ENCODE measurements at regions not wholly inside any gene's neighbourhood (a gene's known extent, or its start where the extent isn't known, plus 50 kb on each side); places are given as distances from the start of the nearest gene placed in this dataset.

DNA sequence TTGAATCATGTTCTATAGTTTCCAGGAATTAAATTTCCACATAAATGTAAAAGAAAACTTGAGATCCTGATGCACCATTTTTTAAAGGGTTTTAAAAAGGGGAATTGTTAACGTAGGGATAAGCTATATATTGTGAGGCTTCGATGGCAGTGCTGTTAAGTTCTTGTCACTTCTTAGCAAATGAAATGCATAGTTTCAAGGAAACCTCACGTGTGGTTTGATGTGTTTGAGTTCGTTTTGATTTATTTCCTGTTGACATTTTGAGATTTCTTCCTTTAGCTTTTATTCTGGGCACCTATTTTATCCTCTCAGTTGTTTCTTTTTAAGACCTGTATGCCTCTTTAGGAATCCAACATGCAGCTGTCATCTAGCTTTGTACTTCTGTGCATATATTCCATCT is 301.0 kb downstream of the DOCK8 start:
- Mint-ChIP-seq H3K27ac (no peak overlapping the region), H3K4me3 (no peak overlapping the region), H3K27me3 (ENCODE audit: insufficient read depth) (peaks cover 2% of the 10 kb centered on the region), H3K36me3 (ENCODE audit: low read depth) (peaks cover 13% of the 10 kb centered on the region), H3K9me3 (peaks cover 8% of the 10 kb centered on the region), H3K4me1 (peaks cover 33% of the 10 kb centered on the region)
- Histone ChIP-seq H3K4me3 (ENCODE audit: low read length) (no peak overlapping the region), H3K36me3 (ENCODE audit: control insufficient read depth, insufficient read depth, low read length) (no peaks in the 10 kb centered on the region), H3K27me3 (ENCODE audit: control insufficient read depth, insufficient read depth, low read length, poor library complexity, severe bottlenecking) (no peaks in the 10 kb centered on the region), H3K4me1 (ENCODE audit: control insufficient read depth, insufficient read depth, low read length) (no peaks in the 10 kb centered on the region), H3K9ac (ENCODE audit: extremely low read depth, low read length, poor library complexity, severe bottlenecking) (no peak overlapping the region), H3K27ac (ENCODE audit: low read depth, low read length) (no peak overlapping the region), H3K9me3 (ENCODE audit: control insufficient read depth, low read length) (no peaks in the 10 kb centered on the region)
- WGBS, 2 experiments (ENCODE audit: insufficient coverage in 1 of 2, insufficient read length in 1 of 2): 86 to 91% methylated on average over 4 of the region's 4 CpGs
- no peak for DNase-seq
- TF ChIP-seq CTCF (conservative IDR thresholded peaks at IDR 0.05): no peak

- no peak overlapping the region for H3K27ac Mint-ChIP-seq
- H3K4me3 Mint-ChIP-seq: no peak overlapping the region
Observed at GRCh38 chr9:517993-518392, 303.3 kb downstream of the DOCK8 start.

GRCh38 chr9:518540-518939 is 303.9 kb downstream of the DOCK8 start:
- H3K27me3 Mint-ChIP-seq (ENCODE audit: insufficient read depth): peaks cover 2% of the 10 kb centered on the region
- H3K27ac Mint-ChIP-seq: no peak overlapping the region
- Histone ChIP-seq H3K27ac (ENCODE audit: low read depth, low read length) (no peak overlapping the region), H3K9me3 (ENCODE audit: control insufficient read depth, low read length) (no peaks in the 10 kb centered on the region), H3K36me3 (ENCODE audit: control insufficient read depth, insufficient read depth, low read length) (no peaks in the 10 kb centered on the region), H3K9ac (ENCODE audit: extremely low read depth, low read length, poor library complexity, severe bottlenecking) (no peak overlapping the region), H3K4me3 (ENCODE audit: low read length) (no peak overlapping the region), H3K4me1 (ENCODE audit: control insufficient read depth, insufficient read depth, low read length) (no peaks in the 10 kb centered on the region), H3K27me3 (ENCODE audit: control insufficient read depth, insufficient read depth, low read length, poor library complexity, severe bottlenecking) (no peaks in the 10 kb centered on the region)
- 50 to 75% methylated on average over 2 to 5 of the region's 5 CpGs for WGBS, 2 experiments (ENCODE audit: insufficient coverage in 1 of 2, insufficient read length in 1 of 2)
- no peak overlapping the region for H3K4me3 Mint-ChIP-seq
- H3K4me1 Mint-ChIP-seq: peaks cover 33% of the 10 kb centered on the region
- H3K36me3 Mint-ChIP-seq (ENCODE audit: low read depth): peaks cover 13% of the 10 kb centered on the region
- DNase-seq: no peak
- TF ChIP-seq CTCF (conservative IDR thresholded peaks at IDR 0.05): no peak
- H3K9me3 Mint-ChIP-seq: peaks cover 8% of the 10 kb centered on the region

More at GRCh38 chr9:517993-518392, 303.3 kb downstream of the DOCK8 start:
- H3K27ac ChIP-seq (ENCODE audit: low read depth, low read length): no peak overlapping the region
- Mint-ChIP-seq H3K9me3 (peaks cover 8% of the 10 kb centered on the region), H3K4me1 (peaks cover 33% of the 10 kb centered on the region), H3K27me3 (ENCODE audit: insufficient read depth) (peaks cover 2% of the 10 kb centered on the region), H3K36me3 (ENCODE audit: low read depth) (peaks cover 13% of the 10 kb centered on the region)
- H3K9ac ChIP-seq (ENCODE audit: extremely low read depth, low read length, poor library complexity, severe bottlenecking): no peak overlapping the region
- no peaks in the 10 kb centered on the region for H3K36me3 ChIP-seq (ENCODE audit: control insufficient read depth, insufficient read depth, low read length)
- no peaks in the 10 kb centered on the region for H3K27me3 ChIP-seq (ENCODE audit: control insufficient read depth, insufficient read depth, low read length, poor library complexity, severe bottlenecking)
- no peak overlapping the region for H3K4me3 ChIP-seq (ENCODE audit: low read length)
- no peak for DNase-seq
- no peak for TF ChIP-seq CTCF (conservative IDR thresholded peaks at IDR 0.05)
- H3K9me3 ChIP-seq (ENCODE audit: control insufficient read depth, low read length): no peaks in the 10 kb centered on the region
- 91 to 93% methylated on average over 2 to 4 of the region's 4 CpGs for WGBS, 2 experiments (ENCODE audit: insufficient coverage in 1 of 2, insufficient read length in 1 of 2)
- no peaks in the 10 kb centered on the region for H3K4me1 ChIP-seq (ENCODE audit: control insufficient read depth, insufficient read depth, low read length)
